ENCODE measurements at regions not wholly inside any gene's neighbourhood (a gene's known extent, or its start where the extent isn't known, plus 50 kb on each side); places are given as distances from the start of the nearest gene placed in this dataset.
"Not testable (repeated sequence)": the region's sequence is repeated elsewhere in the genome, so short reads cannot be mapped to it uniquely, and the experiment has no call there.

DNA sequence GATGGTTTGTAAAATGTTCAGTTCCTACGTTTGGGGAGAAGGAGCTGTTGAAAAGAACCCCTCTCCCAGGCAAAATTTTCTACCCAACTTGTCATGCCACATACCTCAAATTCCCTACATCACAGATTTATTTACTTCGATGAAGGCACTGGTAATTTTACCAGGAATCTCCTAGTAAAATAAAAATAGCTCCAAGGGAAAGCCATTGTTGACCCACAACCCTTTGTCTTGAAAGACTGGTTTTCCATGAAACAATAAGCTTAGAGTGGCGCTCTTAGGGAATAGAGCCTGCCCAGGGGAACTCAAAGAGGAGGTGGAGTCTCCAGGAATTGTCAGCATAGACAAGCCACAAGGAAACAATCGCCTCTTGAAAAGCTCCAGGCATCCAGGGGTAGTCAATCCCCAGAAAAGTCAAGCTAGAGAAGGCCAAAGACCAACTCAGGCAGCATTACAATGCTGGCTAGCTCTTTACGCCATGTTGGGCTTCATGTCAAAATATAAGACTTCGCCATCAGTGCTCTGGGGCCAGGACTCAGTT is 99.2 kb upstream of the RREB1 start:
- no peaks in the 10 kb centered on the region for H3K27me3 Mint-ChIP-seq
- no peak overlapping the region for H3K4me3 Mint-ChIP-seq
- intact Hi-C loops (cut with micrococcal nuclease), result no loop called here
- no peak overlapping the region for H3K27ac Mint-ChIP-seq
- H3K36me3 Mint-ChIP-seq (ENCODE audit: low read depth), result no peaks in the 10 kb centered on the region
- no peaks in the 10 kb centered on the region for H3K9me3 Mint-ChIP-seq
- peaks cover 8% of the 10 kb centered on the region for H3K4me1 Mint-ChIP-seq (ENCODE audit: low read depth)

- Mint-ChIP-seq H3K36me3 (ENCODE audit: low read depth) (no peaks in the 10 kb centered on the region), H3K4me1 (ENCODE audit: low read depth) (peaks cover 43% of the 10 kb centered on the region), H3K27me3 (no peaks in the 10 kb centered on the region), H3K27ac (peak overlapping the region; percentile 73), H3K9me3 (no peaks in the 10 kb centered on the region), H3K4me3 (no peak overlapping the region)
- intact Hi-C loops (cut with micrococcal nuclease), result no loop called here
These were observed 91.5 kb upstream of the RREB1 start for GRCh38 chr6:7016226-7016625.

DNA sequence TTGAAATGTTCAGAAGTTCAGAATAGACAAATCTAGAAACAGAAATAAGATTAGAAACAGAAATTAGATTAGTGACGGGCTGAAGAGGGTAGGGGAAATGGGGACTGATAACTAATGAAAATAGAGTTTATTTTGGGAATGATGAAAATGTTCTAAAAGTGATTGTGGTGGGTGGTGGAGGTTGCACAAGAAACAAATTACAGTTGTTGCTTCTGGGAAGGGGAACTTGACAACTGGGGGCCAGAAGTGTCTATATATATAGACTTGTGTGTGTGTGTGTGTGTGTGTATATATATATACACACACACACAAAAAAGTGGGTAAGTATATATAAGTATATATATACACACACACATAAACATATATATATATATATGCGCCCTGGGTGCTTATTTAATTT is 86.5 kb upstream of the RREB1 start:
- no peaks in the 10 kb centered on the region for H3K9me3 Mint-ChIP-seq
- intact Hi-C loops (cut with micrococcal nuclease), result no loop called here
- peak overlapping the region; percentile 33 for H3K27ac Mint-ChIP-seq
- H3K36me3 Mint-ChIP-seq (ENCODE audit: low read depth), result no peaks in the 10 kb centered on the region
- H3K27me3 Mint-ChIP-seq, result no peaks in the 10 kb centered on the region
- H3K4me3 Mint-ChIP-seq, result no peak overlapping the region
- H3K4me1 Mint-ChIP-seq (ENCODE audit: low read depth), result peaks cover 47% of the 10 kb centered on the region

- peaks cover 3% of the 10 kb centered on the region for H3K27me3 Mint-ChIP-seq
- no peak overlapping the region for H3K4me3 Mint-ChIP-seq
- peak overlapping the region; percentile 33 for H3K27ac Mint-ChIP-seq
- no peaks in the 10 kb centered on the region for H3K9me3 Mint-ChIP-seq
- intact Hi-C loops (cut with micrococcal nuclease), result no loop called here
- peaks cover 39% of the 10 kb centered on the region for H3K4me1 Mint-ChIP-seq (ENCODE audit: low read depth)
- no peaks in the 10 kb centered on the region for H3K36me3 Mint-ChIP-seq (ENCODE audit: low read depth)
These were observed 81.9 kb upstream of the RREB1 start for GRCh38 chr6:7025861-7026260.

DNA sequence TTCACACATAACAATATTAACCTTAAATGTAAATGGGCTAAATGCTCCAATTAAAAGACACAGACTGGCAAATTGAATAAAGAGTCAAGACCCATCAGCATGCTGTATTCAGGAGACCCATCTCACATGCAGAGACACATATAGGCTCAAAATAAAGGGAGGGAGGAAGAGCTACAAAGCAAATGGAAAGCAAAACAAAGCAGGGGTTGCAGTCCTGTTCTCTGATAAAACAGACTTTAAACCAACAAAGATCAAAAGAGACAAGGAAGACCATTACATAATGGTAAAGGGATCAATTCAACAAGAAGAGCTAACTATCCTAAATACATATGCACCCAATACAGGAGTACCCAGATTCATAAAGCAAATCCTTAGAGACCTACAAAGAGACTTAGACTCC is 78.8 kb upstream of the RREB1 start:
- H3K36me3 Mint-ChIP-seq (ENCODE audit: low read depth); H3K27ac Mint-ChIP-seq; intact Hi-C loops (cut with micrococcal nuclease); H3K9me3 Mint-ChIP-seq; H3K4me3 Mint-ChIP-seq; H3K27me3 Mint-ChIP-seq: not testable (repeated sequence)
- H3K4me1 Mint-ChIP-seq (ENCODE audit: low read depth), result peaks cover 53% of the 10 kb centered on the region

DNA sequence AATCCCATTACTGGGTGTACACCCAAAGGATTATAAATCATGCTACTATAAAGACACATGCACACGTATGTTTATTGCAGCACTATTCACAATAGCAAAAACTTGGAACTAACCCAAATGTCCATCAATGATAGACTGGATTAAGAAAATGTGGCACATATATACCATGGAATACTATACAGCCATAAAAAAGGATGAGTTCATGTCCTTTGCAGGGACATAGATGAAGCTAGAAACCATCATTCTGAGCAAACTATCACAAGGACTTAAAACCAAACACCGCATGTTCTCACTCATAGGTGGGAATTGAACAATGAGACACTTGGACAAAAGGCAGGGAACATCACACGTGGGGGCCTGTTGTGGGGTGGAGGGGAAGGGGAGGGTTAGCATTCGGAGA is 76.8 kb upstream of the RREB1 start:
- H3K4me3 Mint-ChIP-seq; H3K27ac Mint-ChIP-seq; H3K9me3 Mint-ChIP-seq; H3K36me3 Mint-ChIP-seq (ENCODE audit: low read depth); intact Hi-C loops (cut with micrococcal nuclease); H3K27me3 Mint-ChIP-seq: not testable (repeated sequence)
- peaks cover 53% of the 10 kb centered on the region for H3K4me1 Mint-ChIP-seq (ENCODE audit: low read depth)

- H3K9me3 Mint-ChIP-seq, result no peaks in the 10 kb centered on the region
- H3K36me3 Mint-ChIP-seq (ENCODE audit: low read depth), result no peaks in the 10 kb centered on the region
- H3K4me1 Mint-ChIP-seq (ENCODE audit: low read depth), result peaks cover 59% of the 10 kb centered on the region
- no peak overlapping the region for H3K4me3 Mint-ChIP-seq
- H3K27me3 Mint-ChIP-seq, result peaks cover 3% of the 10 kb centered on the region
- intact Hi-C loops (cut with micrococcal nuclease), result no loop called here
- peak overlapping the region; percentile 79 for H3K27ac Mint-ChIP-seq
These were observed 74.6 kb upstream of the RREB1 start for GRCh38 chr6:7033202-7033601.

GRCh38 chr6:7034055-7034454 is 73.7 kb upstream of the RREB1 start:
- H3K4me1 Mint-ChIP-seq (ENCODE audit: low read depth), result peaks cover 57% of the 10 kb centered on the region
- H3K9me3 Mint-ChIP-seq, result no peaks in the 10 kb centered on the region
- H3K27me3 Mint-ChIP-seq, result peaks cover 3% of the 10 kb centered on the region
- H3K27ac Mint-ChIP-seq, result peak overlapping the region; percentile 79
- intact Hi-C loops (cut with micrococcal nuclease), result no loop called here
- no peaks in the 10 kb centered on the region for H3K36me3 Mint-ChIP-seq (ENCODE audit: low read depth)
- H3K4me3 Mint-ChIP-seq, result no peak overlapping the region

DNA sequence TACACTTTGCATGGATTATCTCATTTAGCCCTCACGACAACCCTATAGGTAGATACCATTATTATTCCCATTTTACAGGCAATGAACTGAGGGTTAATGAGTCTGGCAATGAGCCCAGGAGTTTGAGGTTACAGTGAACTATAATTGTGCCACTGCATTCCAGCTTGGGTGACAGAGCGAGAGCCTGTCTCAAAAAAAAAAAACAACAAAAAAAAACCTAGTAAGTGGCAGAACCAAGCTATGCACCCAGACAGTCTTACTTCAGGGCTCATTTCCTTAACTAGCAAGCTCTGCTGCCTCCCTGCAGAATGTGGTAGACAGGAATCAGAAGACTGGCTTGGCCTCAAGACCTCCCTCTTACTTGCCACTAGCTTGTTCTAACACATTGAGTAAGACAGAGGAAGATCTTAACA is 71.9 kb upstream of the RREB1 start:
- intact Hi-C loops (cut with micrococcal nuclease), result no loop called here
- H3K4me3 Mint-ChIP-seq, result no peak overlapping the region
- H3K27me3 Mint-ChIP-seq, result no peaks in the 10 kb centered on the region
- no peaks in the 10 kb centered on the region for H3K9me3 Mint-ChIP-seq
- no peaks in the 10 kb centered on the region for H3K36me3 Mint-ChIP-seq (ENCODE audit: low read depth)
- peaks cover 50% of the 10 kb centered on the region for H3K4me1 Mint-ChIP-seq (ENCODE audit: low read depth)
- no peak overlapping the region for H3K27ac Mint-ChIP-seq

DNA sequence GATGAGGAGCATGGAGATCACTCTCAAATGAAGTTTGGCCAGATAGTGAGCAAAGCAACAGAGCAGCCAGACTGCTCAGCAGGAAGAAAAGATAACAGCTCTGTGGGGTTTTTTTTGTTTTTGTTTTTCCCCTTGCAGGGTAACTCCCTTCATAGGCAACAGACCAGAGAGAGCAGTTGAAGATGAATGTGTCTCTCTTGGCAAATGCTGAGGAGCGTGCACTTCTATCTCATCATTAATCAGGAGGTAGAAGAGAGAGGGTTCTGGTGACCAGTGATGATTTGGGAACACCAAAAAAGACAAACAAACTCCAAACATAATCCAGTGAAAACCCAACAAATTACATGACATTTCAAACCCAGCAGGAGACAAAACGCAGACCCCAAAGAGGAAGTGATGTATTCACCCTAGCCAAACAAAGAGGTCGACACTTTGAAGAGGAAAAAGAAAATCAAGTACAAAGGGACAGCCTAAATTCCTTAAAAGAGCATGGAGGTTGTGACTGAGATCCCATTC is 66.2 kb upstream of the RREB1 start:
- Mint-ChIP-seq H3K9me3 (no peaks in the 10 kb centered on the region), H3K4me1 (ENCODE audit: low read depth) (peaks cover 36% of the 10 kb centered on the region), H3K27me3 (no peaks in the 10 kb centered on the region), H3K27ac (peak overlapping the region; percentile 75), H3K4me3 (no peak overlapping the region), H3K36me3 (ENCODE audit: low read depth) (no peaks in the 10 kb centered on the region)
- intact Hi-C loops (cut with micrococcal nuclease), result no loop called here

DNA sequence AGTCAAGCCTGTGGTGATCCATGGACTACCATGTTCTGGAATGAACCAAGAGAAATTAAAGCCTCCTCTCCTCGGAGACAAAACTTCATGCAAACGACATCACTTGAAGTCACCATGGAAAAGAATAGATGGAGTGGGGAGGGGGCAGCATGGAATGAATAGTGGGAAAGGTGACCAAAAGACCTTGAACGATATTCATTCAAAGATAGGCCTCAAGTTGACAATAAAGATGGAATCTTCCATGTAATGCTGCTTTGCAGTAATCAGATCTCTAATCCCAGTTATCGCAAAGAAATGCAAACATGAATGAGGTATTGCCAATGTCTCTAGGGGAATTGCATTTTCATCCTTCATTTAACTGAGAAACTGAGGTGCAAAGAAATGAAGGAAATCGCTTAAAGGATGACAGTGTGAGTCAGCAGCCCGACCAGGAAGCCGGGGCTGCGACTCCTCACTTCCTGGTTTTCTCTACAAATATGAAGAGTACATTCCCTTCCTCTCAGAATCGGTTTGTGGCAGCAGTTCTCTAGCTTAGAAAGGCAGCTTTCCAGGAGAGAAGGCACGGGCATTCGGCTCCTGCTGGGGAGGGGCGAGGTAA is 65.6 kb upstream of the RREB1 start:
- H3K27ac Mint-ChIP-seq, result peak overlapping the region; percentile 75
- no peak overlapping the region for H3K4me3 Mint-ChIP-seq
- H3K27me3 Mint-ChIP-seq, result no peaks in the 10 kb centered on the region
- no peaks in the 10 kb centered on the region for H3K36me3 Mint-ChIP-seq (ENCODE audit: low read depth)
- no peaks in the 10 kb centered on the region for H3K9me3 Mint-ChIP-seq
- peaks cover 32% of the 10 kb centered on the region for H3K4me1 Mint-ChIP-seq (ENCODE audit: low read depth)
- intact Hi-C loops (cut with micrococcal nuclease), result no loop called here

GRCh38 chr6:7042654-7043545 is 64.9 kb upstream of the RREB1 start:
- Mint-ChIP-seq H3K4me1 (ENCODE audit: low read depth) (peaks cover 31% of the 10 kb centered on the region), H3K27me3 (no peaks in the 10 kb centered on the region), H3K9me3 (no peaks in the 10 kb centered on the region), H3K4me3 (no peak overlapping the region), H3K36me3 (ENCODE audit: low read depth) (no peaks in the 10 kb centered on the region), H3K27ac (peak overlapping the region; percentile 75)
- intact Hi-C loops (cut with micrococcal nuclease), result no loop called here

- no peaks in the 10 kb centered on the region for H3K9me3 Mint-ChIP-seq
- peaks cover 48% of the 10 kb centered on the region for H3K4me1 Mint-ChIP-seq (ENCODE audit: low read depth)
- H3K27me3 Mint-ChIP-seq, result no peaks in the 10 kb centered on the region
- H3K4me3 Mint-ChIP-seq, result no peak overlapping the region
- intact Hi-C loops (cut with micrococcal nuclease), result no loop called here
- no peaks in the 10 kb centered on the region for H3K36me3 Mint-ChIP-seq (ENCODE audit: low read depth)
- H3K27ac Mint-ChIP-seq, result no peak overlapping the region
These were observed 62.4 kb upstream of the RREB1 start for GRCh38 chr6:7045331-7045730.

GRCh38 chr6:7045746-7046145 is 62.0 kb upstream of the RREB1 start:
- no peaks in the 10 kb centered on the region for H3K27me3 Mint-ChIP-seq
- intact Hi-C loops (cut with micrococcal nuclease), result no loop called here

More at GRCh38 chr6:7045746-7046145, 62.0 kb upstream of the RREB1 start:
- Mint-ChIP-seq H3K4me3 (no peak overlapping the region), H3K4me1 (ENCODE audit: low read depth) (peaks cover 52% of the 10 kb centered on the region), H3K36me3 (ENCODE audit: low read depth) (no peaks in the 10 kb centered on the region), H3K9me3 (no peaks in the 10 kb centered on the region), H3K27ac (peak overlapping the region; percentile 26)
